Stomach (tissue), 8 donors: ENCODE measurements at regions not wholly inside any gene's neighbourhood (a gene's known extent, or its start where the extent isn't known, plus 50 kb on each side); places are given as distances from the start of the nearest gene placed in this dataset.

Source experiments
- DNase-seq, 2 donors: peaks; one replicate each; pipeline versions ENCODE4 v3.0.0 to v3.0.0-alpha.2; 2013 to 2019
- H3K27ac ChIP-seq, 5 donors: fragments of 200-600 bp in 4 of 5; sonication (generic) in 4 of 5; one replicate each; pipeline ENCODE4 v1.5.1; 2013 to 2019; ENCODE audit warnings: mild to moderate bottlenecking in 1 of 5, moderate library complexity in 1 of 5
- H3K27me3 ChIP-seq, 3 donors: fragments of 200-600 bp; sonication (generic); one replicate each; pipeline ENCODE4 v1.5.1; 2017 to 2019; ENCODE audit warnings: mixed run types in 1 of 3
- H3K36me3 ChIP-seq, 4 donors: fragments of 200-600 bp; sonication (generic); 1 replicate in 3 of 4; 2 replicates in 1 of 4; pipeline ENCODE4 v1.5.1; 2016 to 2019
- H3K4me1 ChIP-seq, 4 donors: fragments of 200-600 bp; sonication (generic); one replicate each; pipeline ENCODE4 v1.5.1; 2016 to 2019
- H3K4me3 ChIP-seq, 4 donors: fragments of 200-600 bp; sonication (generic) in 3 of 4; one replicate each; pipeline ENCODE4 v1.5.1; 2016 to 2019; ENCODE audit warnings: mild to moderate bottlenecking in 1 of 4
- H3K9me3 ChIP-seq, 4 donors: fragments of 200-600 bp; sonication (generic); one replicate each; pipeline ENCODE4 v1.5.1; 2016 to 2019
- EP300 ChIP-seq: sonication (generic); formaldehyde crosslinking; IDR thresholded peaks from one replicate; pipeline ENCODE4 v1.6.1; 2017; ENCODE audit warnings: antibody characterized with exemption
- POLR2A ChIP-seq, 4 donors: fragments of 450-650 bp; IDR thresholded peaks; one replicate each; pipeline ENCODE4 v1.6.1; 2016; ENCODE audit warnings: antibody characterized with exemption in 4 of 4, control low read depth in 2 of 4, mild to moderate bottlenecking in 1 of 4, moderate library complexity in 1 of 4
- POLR2AphosphoS5 ChIP-seq, 3 donors: sonication (generic); formaldehyde crosslinking; IDR thresholded peaks; one replicate each; pipeline ENCODE4 v1.6.1; 2016; ENCODE audit warnings: antibody characterized with exemption in 3 of 3
- WGBS, 5 donors: extraction: QIAGEN DNeasy Blood & Tissue Kit in 3 of 5; methylation state at CpG; one replicate each; pipeline versions ENCODE4 v1.1.5 to v1.1.7; 2013 to 2018; 5-methylcytosine and 5-hydroxymethylcytosine counted together
- intact Hi-C: fragments of 100-400 bp; cut with DNase I; formaldehyde crosslinking; loops from one replicate; pipeline ENCODE4 v1.15.1; 2023; ENCODE audit warnings: low total_unique reads
- TF ChIP-seq, protein P1 (sequence below), 7 experiments: fragments of 450-650 bp in 4 of 7; fragments of 200-600 bp in 3 of 7; sonication (generic) in 3 of 7; IDR thresholded peaks; one replicate each; pipeline ENCODE4 v1.5.1; 2016 to 2019; ENCODE audit warnings: antibody characterized with exemption in 7 of 7, control low read depth in 2 of 7, mild to moderate bottlenecking in 1 of 7
- donor health status: healthy with polysubstance abuse.
- donor health status: Bipolar disorder and iron deficiency.
- donor health status: healthy.

DNA sequence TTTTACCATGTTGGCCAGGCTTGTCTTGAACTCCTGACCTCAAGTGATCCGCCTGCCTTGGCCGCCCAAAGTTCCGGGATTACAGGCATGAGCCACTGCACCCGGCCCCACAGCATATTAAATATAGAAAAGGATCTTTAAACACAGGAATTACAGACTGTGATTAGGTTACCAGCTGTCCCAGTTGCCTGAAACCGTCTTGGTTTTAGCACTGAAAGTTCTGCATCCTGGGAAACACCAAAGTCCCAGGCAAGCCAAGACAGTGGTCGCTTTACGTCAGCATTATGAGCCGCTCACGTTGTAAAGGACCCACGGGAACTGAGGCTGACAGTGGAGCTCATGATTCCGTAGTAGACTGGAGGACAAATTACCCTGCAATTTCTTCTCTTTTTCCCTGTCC is 69.0 kb upstream of the FAM180A start:
- WGBS, 5 donors: 64 to 78% (median 72%) methylated on average over 11 of the region's 11 CpGs
- no peak for DNase-seq

GRCh38 chr7:135815033-135815432 is 66.4 kb upstream of the FAM180A start:
- TF ChIP-seq, protein P1, sequence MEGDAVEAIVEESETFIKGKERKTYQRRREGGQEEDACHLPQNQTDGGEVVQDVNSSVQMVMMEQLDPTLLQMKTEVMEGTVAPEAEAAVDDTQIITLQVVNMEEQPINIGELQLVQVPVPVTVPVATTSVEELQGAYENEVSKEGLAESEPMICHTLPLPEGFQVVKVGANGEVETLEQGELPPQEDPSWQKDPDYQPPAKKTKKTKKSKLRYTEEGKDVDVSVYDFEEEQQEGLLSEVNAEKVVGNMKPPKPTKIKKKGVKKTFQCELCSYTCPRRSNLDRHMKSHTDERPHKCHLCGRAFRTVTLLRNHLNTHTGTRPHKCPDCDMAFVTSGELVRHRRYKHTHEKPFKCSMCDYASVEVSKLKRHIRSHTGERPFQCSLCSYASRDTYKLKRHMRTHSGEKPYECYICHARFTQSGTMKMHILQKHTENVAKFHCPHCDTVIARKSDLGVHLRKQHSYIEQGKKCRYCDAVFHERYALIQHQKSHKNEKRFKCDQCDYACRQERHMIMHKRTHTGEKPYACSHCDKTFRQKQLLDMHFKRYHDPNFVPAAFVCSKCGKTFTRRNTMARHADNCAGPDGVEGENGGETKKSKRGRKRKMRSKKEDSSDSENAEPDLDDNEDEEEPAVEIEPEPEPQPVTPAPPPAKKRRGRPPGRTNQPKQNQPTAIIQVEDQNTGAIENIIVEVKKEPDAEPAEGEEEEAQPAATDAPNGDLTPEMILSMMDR (IDR thresholded peaks at IDR 0.05): no peak
- TF ChIP-seq POLR2A (IDR thresholded peaks at IDR 0.05): no peak
- TF ChIP-seq POLR2AphosphoS5 (IDR thresholded peaks at IDR 0.05): no peak
- no peak for TF ChIP-seq EP300
- Histone ChIP-seq H3K9me3 (no peaks in the 10 kb centered on the region), H3K27me3 (no peaks in the 10 kb centered on the region), H3K4me1 (no peaks in the 10 kb centered on the region), H3K36me3 (no peaks in the 10 kb centered on the region), H3K4me3 (no peak overlapping the region), H3K27ac (no peak overlapping the region)
- DNase-seq: no peak
- WGBS, 5 donors: 63 to 76% (median 70%) methylated on average over 3 of the region's 3 CpGs
- intact Hi-C loops: no loop called here

More for the DNA sequence above, 69.0 kb upstream of the FAM180A start:
- Histone ChIP-seq H3K27me3 (no peaks in the 10 kb centered on the region), H3K9me3 (no peaks in the 10 kb centered on the region), H3K4me1 (no peaks in the 10 kb centered on the region), H3K27ac (no peak overlapping the region), H3K4me3 (no peak overlapping the region), H3K36me3 (no peaks in the 10 kb centered on the region)
- TF ChIP-seq POLR2A (IDR thresholded peaks at IDR 0.05) (no peak), EP300 (no peak), POLR2AphosphoS5 (IDR thresholded peaks at IDR 0.05) (no peak)
- TF ChIP-seq, protein P1 (IDR thresholded peaks at IDR 0.05): no peak
- intact Hi-C loops: no loop called here

DNA sequence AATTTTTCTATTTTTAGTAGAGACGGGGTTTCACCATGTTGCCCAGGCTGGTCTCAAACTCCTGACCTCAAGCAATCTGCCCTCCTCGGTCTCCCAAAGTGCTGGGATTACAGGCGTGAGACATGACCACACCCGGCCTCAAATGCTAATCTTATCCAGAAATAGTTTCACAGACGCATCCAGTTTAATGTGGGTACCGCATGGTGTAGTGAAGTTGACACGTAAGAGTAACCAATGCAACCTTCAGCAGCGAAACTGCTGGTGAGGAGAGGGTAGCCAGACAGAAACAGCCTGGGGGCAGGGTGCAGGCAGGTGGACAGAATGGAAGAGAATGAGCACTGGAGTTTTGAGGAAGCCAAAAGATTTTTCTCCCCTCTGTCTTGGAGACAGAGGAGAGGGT is 63.5 kb upstream of the FAM180A start:
- WGBS, 5 donors: 61 to 71% (median 64%) methylated on average over 8 of the region's 8 CpGs
- no peak for DNase-seq
- Histone ChIP-seq H3K27ac (peak overlapping the region in 2 of 5 donors; percentile 23 to 26), H3K36me3 (no peaks in the 10 kb centered on the region), H3K4me3 (no peak overlapping the region), H3K27me3 (no peaks in the 10 kb centered on the region), H3K9me3 (no peaks in the 10 kb centered on the region), H3K4me1 (peaks cover 0 to 12% (median 5%) of the 10 kb centered on the region in 4 donors)
- intact Hi-C loops: no loop called here
- no peak for TF ChIP-seq POLR2AphosphoS5 (IDR thresholded peaks at IDR 0.05)
- TF ChIP-seq POLR2A (IDR thresholded peaks at IDR 0.05): no peak
- no peak for TF ChIP-seq EP300
- TF ChIP-seq, protein P1 (IDR thresholded peaks at IDR 0.05): no peak

DNA sequence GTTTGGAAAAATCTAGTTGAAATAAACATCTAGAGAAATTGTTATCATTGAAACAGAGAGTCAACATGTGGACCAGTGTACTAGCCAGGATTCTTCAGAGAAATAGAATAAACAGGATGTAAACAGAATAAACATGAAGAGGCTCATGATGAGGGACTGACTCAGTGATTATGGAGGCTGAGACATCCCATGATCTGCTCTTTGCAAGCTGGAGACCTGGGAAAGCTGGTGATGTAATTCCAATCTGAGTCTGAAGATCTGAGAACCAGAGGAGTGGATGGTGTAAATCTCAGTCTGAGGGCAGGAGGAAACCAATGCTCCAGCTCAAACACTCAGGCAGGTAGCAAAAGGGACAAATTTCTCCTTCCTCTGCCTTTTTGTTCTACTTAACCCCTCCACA is 62.9 kb upstream of the FAM180A start:
- Histone ChIP-seq H3K36me3 (no peaks in the 10 kb centered on the region), H3K9me3 (no peaks in the 10 kb centered on the region), H3K4me1 (peaks cover 0 to 12% (median 5%) of the 10 kb centered on the region in 4 donors), H3K27me3 (no peaks in the 10 kb centered on the region), H3K4me3 (no peak overlapping the region), H3K27ac (peak overlapping the region in 2 of 5 donors; percentile 36 to 62)
- TF ChIP-seq, protein P1 (IDR thresholded peaks at IDR 0.05): no peak
- peak in 2 of 3 donors; percentile 13 to 14 for TF ChIP-seq POLR2AphosphoS5 (IDR thresholded peaks at IDR 0.05)
- intact Hi-C loops: no loop called here
- DNase-seq: peak in 1 of 2 donors; percentile 24
